CMK (cell line): ENCODE measurements at regions not wholly inside any gene's neighbourhood (a gene's known extent, or its start where the extent isn't known, plus 50 kb on each side); places are given as distances from the start of the nearest gene placed in this dataset.

Experiments
- DNase-seq: peaks from one replicate; pipeline ENCODE4 v3.0.0-alpha.2; 2010; ENCODE audit warnings: low read depth

GRCh38 chr1:58911841-58912499 lies 128.1 kb upstream of the JUN start:
- DNase-seq: no peak

GRCh38 chr1:58914925-58915324 lies 131.1 kb upstream of the JUN start:
- no peak for DNase-seq

- DNase-seq: no peak
Observed at GRCh38 chr1:58917436-58917835, 133.6 kb upstream of the JUN start.

GRCh38 chr1:58919226-58919958 lies 135.5 kb upstream of the JUN start:
- DNase-seq: no peak

GRCh38 chr1:58919959-58920321 lies 136.1 kb upstream of the JUN start:
- no peak for DNase-seq

- DNase-seq: no peak
Observed at GRCh38 chr1:58921342-58921741, 137.5 kb upstream of the JUN start.

- no peak for DNase-seq
Observed at GRCh38 chr1:58921751-58922150, 137.9 kb upstream of the JUN start.

- no peak for DNase-seq
Observed at GRCh38 chr1:58922302-58923089, 138.6 kb upstream of the JUN start.

GRCh38 chr1:58923090-58923470 lies 139.2 kb upstream of the JUN start:
- DNase-seq: no peak

- DNase-seq: no peak
Observed at GRCh38 chr1:58924016-58924565, 140.2 kb upstream of the JUN start.

- DNase-seq: no peak
Observed at GRCh38 chr1:58924821-58925220, 141.0 kb upstream of the JUN start.

- no peak for DNase-seq
Observed at GRCh38 chr1:58925247-58925646, 141.4 kb upstream of the JUN start.

- DNase-seq: no peak
Observed at GRCh38 chr1:58926152-58926551, 142.3 kb upstream of the JUN start.

- no peak for DNase-seq
Observed at GRCh38 chr1:58927041-58927721, 143.3 kb upstream of the JUN start.

GRCh38 chr1:58927722-58928085 lies 143.9 kb upstream of the JUN start:
- no peak for DNase-seq

- DNase-seq: no peak
Observed at GRCh38 chr1:58928514-58928913, 144.7 kb upstream of the JUN start.

- no peak for DNase-seq
Observed at GRCh38 chr1:58929671-58930325, 146.0 kb upstream of the JUN start.

GRCh38 chr1:58931024-58931423 lies 147.2 kb upstream of the JUN start:
- no peak for DNase-seq

- DNase-seq: no peak
Observed at GRCh38 chr1:58931756-58932155, 147.9 kb upstream of the JUN start.

GRCh38 chr1:58932859-58933598 lies 149.2 kb upstream of the JUN start:
- no peak for DNase-seq

GRCh38 chr1:58933599-58933926 lies 149.7 kb upstream of the JUN start:
- no peak for DNase-seq
